Mucosa of descending colon (tissue), 3 donors: ENCODE measurements at regions not wholly inside any gene's neighbourhood (a gene's known extent, or its start where the extent isn't known, plus 50 kb on each side); places are given as distances from the start of the nearest gene placed in this dataset.

ENCODE experiments used
- ATAC-seq: fragments of 200-7000 bp; cut with Tn5 transposase; one replicate; pipeline ENCODE4 v1.9.1; 2020; ENCODE audit warnings: mild to moderate bottlenecking, moderate library complexity
- DNase-seq, 3 donors: peaks; one replicate each; pipeline ENCODE4 v3.0.0-alpha.2; 2020
- H3K36me3 ChIP-seq: fragments of 200-600 bp; one replicate; pipeline ENCODE4 v1.8.0; 2021; ENCODE audit warnings: low read depth, mild to moderate bottlenecking
- H3K4me1 ChIP-seq: fragments of 200-600 bp; one replicate; pipeline ENCODE4 v1.8.0; 2021; ENCODE audit warnings: low read depth, mild to moderate bottlenecking
- H3K4me3 ChIP-seq: fragments of 200-600 bp; one replicate; pipeline ENCODE4 v1.8.0; 2021; ENCODE audit warnings: mild to moderate bottlenecking
- H3K9me3 ChIP-seq: fragments of 200-600 bp; one replicate; pipeline ENCODE4 v1.8.0; 2021; ENCODE audit warnings: mild to moderate bottlenecking
- CTCF ChIP-seq: fragments of 200-600 bp; IDR thresholded peaks from one replicate; pipeline ENCODE4 v1.8.0; 2022; ENCODE audit warnings: antibody characterized with exemption, mild to moderate bottlenecking
- intact Hi-C, 2 donors: fragments of 100-400 bp; cut with DNase I in 1 of 2; cut with micrococcal nuclease in 1 of 2; formaldehyde crosslinking; loops; one replicate each; pipeline versions ENCODE4 v1.11.0 to v1.11.1; 2022; cut with DNase I, micrococcal nuclease
- donor health status: DM: no; HTN: no; CAD: no; lungs with moderate emphysema.
- donor health status: DM: no; HTN: no; CAD: no.
- donor health status: DM: no; HTN: yes; CAD: no.

GRCh38 chr14:30134936-30135335 lies 207.3 kb upstream of the PRKD1 start:
- ATAC-seq: no peak
- TF ChIP-seq CTCF: no peak
- intact Hi-C loops: no loop called here

GRCh38 chr14:30138567-30138966 lies 210.9 kb upstream of the PRKD1 start:
- DNase-seq (no peak), ATAC-seq (no peak)
- no peaks in the 10 kb centered on the region for H3K36me3 ChIP-seq
- intact Hi-C loops: no loop called here
- peaks cover 4% of the 10 kb centered on the region for H3K9me3 ChIP-seq
- TF ChIP-seq CTCF: no peak
- H3K4me3 ChIP-seq: no peak overlapping the region
- H3K4me1 ChIP-seq: no peaks in the 10 kb centered on the region

More at GRCh38 chr14:30134936-30135335, 207.3 kb upstream of the PRKD1 start:
- no peaks in the 10 kb centered on the region for H3K36me3 ChIP-seq
- DNase-seq: no peak
- H3K9me3 ChIP-seq: no peaks in the 10 kb centered on the region
- H3K4me1 ChIP-seq: no peaks in the 10 kb centered on the region
- H3K4me3 ChIP-seq: no peak overlapping the region

GRCh38 chr14:30142216-30142615 lies 214.6 kb upstream of the PRKD1 start:
- no peak for ATAC-seq
- H3K9me3 ChIP-seq: peaks cover 15% of the 10 kb centered on the region
- DNase-seq: no peak
- no peak overlapping the region for H3K4me3 ChIP-seq
- no peak for TF ChIP-seq CTCF
- no peaks in the 10 kb centered on the region for H3K36me3 ChIP-seq
- intact Hi-C loops: no loop called here
- no peaks in the 10 kb centered on the region for H3K4me1 ChIP-seq

- intact Hi-C loops: no loop called here
Observed at GRCh38 chr14:30143627-30144026, 216.0 kb upstream of the PRKD1 start.

GRCh38 chr14:30153717-30154116 lies 226.1 kb upstream of the PRKD1 start:
- TF ChIP-seq CTCF: no peak
- DNase-seq: no peak
- H3K4me3 ChIP-seq: no peak overlapping the region
- intact Hi-C loops: no loop called here
- no peaks in the 10 kb centered on the region for H3K4me1 ChIP-seq
- no peaks in the 10 kb centered on the region for H3K9me3 ChIP-seq
- H3K36me3 ChIP-seq: no peaks in the 10 kb centered on the region
- ATAC-seq: no peak

More at GRCh38 chr14:30143627-30144026, 216.0 kb upstream of the PRKD1 start:
- no peaks in the 10 kb centered on the region for H3K4me1 ChIP-seq
- no peak overlapping the region for H3K4me3 ChIP-seq
- no peaks in the 10 kb centered on the region for H3K36me3 ChIP-seq
- peaks cover 15% of the 10 kb centered on the region for H3K9me3 ChIP-seq
- ATAC-seq (no peak), DNase-seq (no peak)
- no peak for TF ChIP-seq CTCF

GRCh38 chr14:30156571-30156970 lies 228.9 kb upstream of the PRKD1 start:
- H3K4me3 ChIP-seq: no peak overlapping the region
- ATAC-seq (no peak), DNase-seq (no peak)
- no peaks in the 10 kb centered on the region for H3K9me3 ChIP-seq
- H3K36me3 ChIP-seq: no peaks in the 10 kb centered on the region
- H3K4me1 ChIP-seq: no peaks in the 10 kb centered on the region
- intact Hi-C loops: no loop called here
- TF ChIP-seq CTCF: no peak
